HG02981 (cell line): ENCODE measurements at regions not wholly inside any gene's neighbourhood (a gene's known extent, or its start where the extent isn't known, plus 50 kb on each side); places are given as distances from the start of the nearest gene placed in this dataset.

ENCODE experiments used
- ATAC-seq: cut with Tn5 transposase; IDR thresholded peaks from one replicate; pipeline ENCODE4 v1.9.1; 2021; ENCODE audit warnings: mild to moderate bottlenecking, moderate library complexity; ENCODE audit not compliant: unreplicated experiment

GRCh38 chr11:28666632-28667031, 558.4 kb downstream of the METTL15 start:
- ATAC-seq: no peak

- ATAC-seq: no peak
These were observed 551.6 kb downstream of the METTL15 start for GRCh38 chr11:28659716-28660348.

GRCh38 chr11:28657378-28658030, 549.3 kb downstream of the METTL15 start:
- ATAC-seq: no peak

- no peak for ATAC-seq
These were observed 546.0 kb downstream of the METTL15 start for GRCh38 chr11:28654191-28654590.

GRCh38 chr11:28649922-28650321, 541.7 kb downstream of the METTL15 start:
- ATAC-seq: no peak

- ATAC-seq: no peak
These were observed 528.4 kb downstream of the METTL15 start for GRCh38 chr11:28636566-28636965.

- no peak for ATAC-seq
These were observed 527.8 kb downstream of the METTL15 start for GRCh38 chr11:28636033-28636432.

GRCh38 chr11:28632338-28632737, 524.1 kb downstream of the METTL15 start:
- no peak for ATAC-seq

GRCh38 chr11:28631148-28631547, 523.0 kb downstream of the METTL15 start:
- ATAC-seq: no peak

- ATAC-seq: no peak
These were observed 521.0 kb downstream of the METTL15 start for GRCh38 chr11:28629235-28629634.

GRCh38 chr11:28628412-28628811, 520.2 kb downstream of the METTL15 start:
- no peak for ATAC-seq

GRCh38 chr11:28627690-28628255, 519.6 kb downstream of the METTL15 start:
- ATAC-seq: no peak

GRCh38 chr11:28625532-28625931, 517.3 kb downstream of the METTL15 start:
- ATAC-seq: no peak

- no peak for ATAC-seq
These were observed 513.6 kb downstream of the METTL15 start for GRCh38 chr11:28621753-28622152.

- no peak for ATAC-seq
These were observed 511.8 kb downstream of the METTL15 start for GRCh38 chr11:28619846-28620540.

GRCh38 chr11:28618416-28618815, 510.2 kb downstream of the METTL15 start:
- ATAC-seq: no peak

GRCh38 chr11:28616160-28616965, 508.2 kb downstream of the METTL15 start:
- ATAC-seq: no peak

GRCh38 chr11:28615542-28615941, 507.4 kb downstream of the METTL15 start:
- ATAC-seq: no peak

GRCh38 chr11:28606930-28607329, 498.7 kb downstream of the METTL15 start:
- no peak for ATAC-seq

GRCh38 chr11:28599656-28600055, 491.5 kb downstream of the METTL15 start:
- no peak for ATAC-seq

- ATAC-seq: no peak
These were observed 490.3 kb downstream of the METTL15 start for GRCh38 chr11:28598531-28598930.
